NCI-H2081 treated with DMSO at 0.1 percent for 48 hours (cell line): ENCODE measurements at regions not wholly inside any gene's neighbourhood (a gene's known extent, or its start where the extent isn't known, plus 50 kb on each side); places are given as distances from the start of the nearest gene placed in this dataset.

Experiments used
- DNase-seq: peaks from one replicate; lab custom pipeline; 2025; lab: John Stamatoyannopoulos, UW

- DNase-seq = no peak
Observed at GRCh38 chr22:49139492-49140151, 688.1 kb downstream of the BRD1 start.

DNA sequence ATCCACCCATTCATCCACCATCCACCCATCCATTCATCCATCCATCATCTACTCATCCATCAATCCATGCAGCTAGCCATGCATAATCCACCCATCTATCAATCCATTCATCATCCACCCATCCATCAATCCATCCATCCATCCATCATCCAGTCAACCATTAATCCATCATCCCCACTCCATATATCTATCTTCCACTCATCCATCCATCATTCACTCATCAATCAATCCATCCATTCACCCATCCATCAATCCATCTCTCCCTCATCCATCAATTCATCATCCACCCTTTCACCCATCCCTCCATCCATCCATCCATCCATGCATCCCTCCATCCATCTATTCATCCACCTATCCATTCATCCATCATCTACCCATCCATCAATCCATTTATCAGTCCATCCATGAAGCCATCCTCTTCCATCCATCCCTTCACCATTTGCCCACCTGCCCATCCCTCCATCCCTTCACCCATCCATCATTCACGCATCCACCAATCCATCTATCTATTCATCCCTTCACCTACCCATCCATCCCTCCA lies 689.4 kb downstream of the BRD1 start:
- no peak for DNase-seq

GRCh38 chr22:49137206-49137840 lies 690.4 kb downstream of the BRD1 start:
- no peak for DNase-seq

DNA sequence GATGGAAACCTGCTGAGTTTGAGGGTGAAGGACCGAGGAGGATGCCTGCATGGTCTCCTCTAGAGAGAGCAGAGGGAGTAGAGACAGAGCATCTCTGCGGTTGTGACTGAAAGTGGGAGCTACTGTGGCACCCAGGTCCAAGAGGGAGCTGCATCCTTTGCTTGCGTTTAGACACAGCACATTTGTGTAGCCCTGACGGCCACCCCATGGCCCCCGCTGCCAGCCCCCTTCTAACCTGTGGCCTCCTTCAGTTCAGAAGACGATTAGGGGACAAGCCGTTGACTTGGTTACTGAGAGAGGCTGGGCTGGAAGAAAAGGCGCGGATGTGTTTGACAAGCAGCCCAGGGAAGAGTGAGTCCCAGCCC lies 690.9 kb downstream of the BRD1 start:
- no peak for DNase-seq

DNA sequence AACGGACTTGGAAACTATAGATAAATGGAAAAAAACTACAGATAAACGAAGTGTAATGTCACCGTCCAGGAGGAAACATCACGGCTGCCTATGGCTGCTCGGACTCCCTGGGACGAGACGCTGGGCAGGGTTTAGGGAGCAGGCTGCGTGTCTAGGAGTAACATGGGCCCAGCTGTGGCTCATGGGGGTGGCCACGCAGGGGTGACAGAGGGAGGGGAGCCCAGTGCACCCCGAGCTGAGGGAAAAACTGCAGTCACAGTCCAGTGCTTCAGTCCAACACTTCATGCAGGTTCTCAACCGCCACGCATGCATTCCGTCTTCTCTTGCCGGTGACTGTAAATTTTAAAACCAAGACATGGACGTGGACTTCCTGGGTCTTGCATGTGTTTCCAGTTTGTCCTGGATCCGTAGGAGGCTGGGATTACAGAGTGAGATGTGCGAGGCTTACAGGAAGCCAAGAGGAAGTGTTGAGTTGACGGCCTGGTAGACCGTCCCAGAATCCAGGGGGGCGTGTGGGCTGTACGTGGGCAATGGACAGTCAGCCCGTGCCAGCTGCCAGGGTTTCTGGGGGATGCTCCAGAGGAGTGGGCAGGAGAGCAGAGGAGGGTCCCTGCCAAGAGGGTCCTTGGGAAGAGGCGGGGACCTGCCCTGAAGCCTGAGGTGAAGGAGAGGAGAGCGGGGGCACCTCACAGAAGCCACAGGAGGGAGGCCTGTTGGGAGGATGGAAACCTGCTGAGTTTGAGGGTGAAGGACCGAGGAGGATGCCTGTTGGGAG lies 691.4 kb downstream of the BRD1 start:
- DNase-seq = no peak

GRCh38 chr22:49134076-49134475 lies 693.6 kb downstream of the BRD1 start:
- no peak for DNase-seq

DNA sequence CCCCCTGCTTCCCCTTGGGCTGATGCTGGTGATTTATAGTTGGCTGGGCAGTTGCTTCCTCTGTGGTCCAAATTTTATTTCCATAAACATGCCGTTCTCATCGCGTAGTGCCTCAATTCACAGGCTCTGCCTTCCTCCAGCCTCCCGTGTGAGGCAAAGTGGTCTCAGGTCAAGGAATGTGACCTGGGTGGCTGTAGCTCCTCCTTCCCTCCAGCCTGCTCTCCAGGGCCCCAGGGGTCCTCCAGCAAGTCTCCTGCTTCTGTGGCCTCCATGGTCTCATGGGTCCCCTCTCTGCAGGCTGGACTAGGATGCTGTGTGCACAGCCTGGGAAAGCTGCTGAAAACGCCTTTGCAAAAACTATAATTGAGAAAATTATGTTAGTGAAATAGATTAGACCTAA lies 694.1 kb downstream of the BRD1 start:
- no peak for DNase-seq

DNA sequence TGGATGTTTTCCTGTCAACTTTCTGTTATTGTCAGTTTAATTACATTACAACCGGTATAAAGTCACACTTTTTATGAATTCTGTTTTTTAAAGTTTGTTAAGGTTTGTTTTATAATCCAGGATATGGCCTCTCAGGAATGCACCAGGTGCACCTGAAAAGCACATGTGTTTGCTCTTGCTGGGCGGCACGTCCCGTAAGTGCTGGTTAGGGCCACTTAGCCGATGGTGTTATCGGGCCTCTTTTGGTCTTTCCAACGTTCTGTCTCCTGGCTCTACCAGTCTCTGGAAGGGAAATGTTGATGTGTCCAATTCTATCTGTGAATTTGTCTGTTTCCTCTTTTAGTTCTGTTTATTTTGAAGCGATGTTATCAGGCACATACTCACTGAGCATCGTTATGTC lies 695.7 kb downstream of the BRD1 start:
- no peak for DNase-seq

GRCh38 chr22:49129736-49130135 lies 697.9 kb downstream of the BRD1 start:
- DNase-seq = no peak

DNA sequence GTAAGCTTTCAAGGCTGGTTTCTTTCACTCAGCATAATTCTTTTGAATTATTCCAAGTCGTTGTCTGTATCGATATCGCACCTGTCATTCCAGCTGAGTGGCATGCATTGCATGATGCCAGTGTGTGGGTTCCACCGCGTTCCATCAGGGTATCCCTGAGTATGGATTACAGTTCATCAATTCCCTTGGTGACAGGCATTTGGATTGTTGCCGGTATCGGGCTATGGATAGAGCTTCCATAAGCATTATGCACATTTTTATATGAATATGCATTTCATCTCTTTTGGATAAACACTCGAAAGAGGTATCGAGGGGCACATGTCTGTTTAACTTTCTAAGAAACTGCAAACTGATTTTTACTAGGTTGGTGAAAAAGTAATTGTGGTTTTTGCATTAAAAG lies 698.8 kb downstream of the BRD1 start:
- no peak for DNase-seq

DNA sequence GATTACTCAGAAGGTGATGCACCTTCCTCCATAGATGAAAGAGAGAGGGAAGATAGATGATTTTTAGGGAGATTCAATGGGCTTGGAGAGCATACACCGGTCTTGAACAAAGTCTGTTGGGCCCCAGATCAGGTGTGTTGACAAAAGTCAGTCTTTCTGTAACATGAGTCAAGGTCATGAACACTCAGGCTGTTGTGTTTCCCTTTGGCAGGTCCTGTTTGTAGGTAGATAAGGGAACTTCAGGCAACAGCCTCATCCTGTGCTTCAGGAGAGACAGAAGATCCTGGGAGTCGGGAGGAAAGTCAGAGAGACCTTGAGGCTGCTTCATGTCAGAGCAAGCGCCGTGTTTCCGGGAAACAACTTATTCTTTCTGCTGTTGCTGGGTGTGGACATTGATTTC lies 703.1 kb downstream of the BRD1 start:
- no peak for DNase-seq

- no peak for DNase-seq
Observed at GRCh38 chr22:49123621-49124192, 704.0 kb downstream of the BRD1 start.

GRCh38 chr22:49119551-49119952 lies 708.1 kb downstream of the BRD1 start:
- DNase-seq = no peak

DNA sequence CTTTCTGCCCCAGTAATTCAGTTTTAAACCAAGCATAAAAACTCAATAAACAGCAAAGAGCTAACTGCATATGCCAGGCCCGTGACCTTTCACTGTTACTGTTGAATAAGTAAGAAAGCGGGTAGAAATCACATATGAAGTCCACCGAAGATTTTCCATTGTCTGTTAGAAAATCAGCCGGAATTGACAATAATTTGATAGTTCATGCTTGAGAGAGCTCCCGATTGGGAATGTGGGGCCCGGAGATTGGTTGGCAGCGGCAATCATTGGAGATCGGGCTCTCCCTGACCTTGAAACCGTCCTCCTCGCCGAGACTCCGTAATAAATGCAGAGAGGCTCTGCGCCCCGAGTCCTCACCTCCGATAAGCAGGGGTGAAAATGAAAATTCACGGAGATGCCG lies 709.6 kb downstream of the BRD1 start:
- DNase-seq = no peak

GRCh38 chr22:49117486-49117885 lies 710.2 kb downstream of the BRD1 start:
- DNase-seq = no peak

GRCh38 chr22:49116486-49117120 lies 711.1 kb downstream of the BRD1 start:
- DNase-seq = no peak

DNA sequence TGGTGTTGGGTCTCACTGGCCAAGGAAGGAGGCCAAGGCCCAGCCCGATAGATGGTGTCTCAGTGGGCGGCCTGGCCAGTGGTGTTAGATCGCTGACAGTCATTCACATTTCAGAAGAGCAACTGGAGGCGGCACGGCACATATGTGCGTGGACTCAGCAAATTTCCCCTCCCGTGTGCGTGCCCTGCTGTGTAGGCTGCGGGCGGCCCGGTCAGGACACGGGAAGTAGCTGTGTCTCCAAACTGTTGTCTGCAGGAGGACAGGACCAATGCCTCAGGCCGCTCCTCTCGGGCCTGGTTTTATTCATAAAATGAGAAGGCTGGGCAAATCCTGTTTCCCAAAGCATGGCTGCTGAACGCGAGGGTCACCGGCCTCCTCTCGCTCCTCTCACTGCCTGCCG lies 711.7 kb downstream of the BRD1 start:
- DNase-seq = no peak

DNA sequence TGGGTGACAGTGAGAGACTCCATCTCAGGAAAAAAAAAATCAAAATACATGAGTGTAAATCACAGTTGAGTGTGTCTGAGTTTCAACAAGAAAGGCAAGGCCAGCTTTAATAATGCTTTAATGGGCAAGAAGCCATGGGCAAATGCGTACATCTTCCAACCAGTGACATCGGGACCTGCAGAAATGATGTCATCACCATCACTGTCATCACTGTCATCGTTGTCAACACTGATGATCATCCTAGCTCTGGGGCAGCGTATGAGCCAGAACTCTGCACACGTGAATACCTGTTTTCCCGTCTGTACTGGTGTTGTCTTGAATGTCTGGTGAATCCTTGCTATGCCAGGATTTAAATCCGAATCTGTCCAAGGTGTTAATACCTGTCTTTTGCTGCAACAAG lies 712.5 kb downstream of the BRD1 start:
- DNase-seq = no peak

- no peak for DNase-seq
Observed at GRCh38 chr22:49113758-49114157, 713.9 kb downstream of the BRD1 start.

GRCh38 chr22:49112661-49113626 lies 714.7 kb downstream of the BRD1 start:
- no peak for DNase-seq

GRCh38 chr22:49112176-49112575 lies 715.5 kb downstream of the BRD1 start:
- DNase-seq = no peak
